ENCODE measurements at regions not wholly inside any gene's neighbourhood (a gene's known extent, or its start where the extent isn't known, plus 50 kb on each side); places are given as distances from the start of the nearest gene placed in this dataset.

- TF ChIP-seq CTCF (IDR thresholded peaks at IDR 0.05) (no peak), POLR2A (IDR thresholded peaks at IDR 0.05) (no peak)
Observed at GRCh38 chr2:2839393-2839781, 508.3 kb upstream of the MYT1L start.

Measured in lower leg skin (tissue), 3 donors.